HepG2 (cell line): ENCODE measurements at regions not wholly inside any gene's neighbourhood (a gene's known extent, or its start where the extent isn't known, plus 50 kb on each side); places are given as distances from the start of the nearest gene placed in this dataset.

Experiments used
- ATAC-seq: fragments of 200-7000 bp; cut with Tn5 transposase; 3 replicates; pipeline ENCODE4 v1.9.1; 2020; ENCODE audit warnings: mild to moderate bottlenecking, moderate library complexity
- BruUV-seq: library from RNA; stranded (reverse); fragments of 400-500 nt; replicated peaks from 2 replicates; lab custom pipeline; 2021; lab: Mats Ljungman, UMichigan
- CTCF ChIA-PET: fragments of 300-600 bp; formaldehyde crosslinking; extraction: SDS; loops from one replicate; lab custom pipeline; 2021; ENCODE audit warnings: low total read pairs, inconsistent platforms, low intra/inter-chr PET ratio; lab: Yijun Ruan, JAX
- POLR2A ChIA-PET: fragments of 350-600 bp; sonication (Branson Sonifier 250); formaldehyde crosslinking; loops from one replicate; lab custom pipeline; 2020; ENCODE audit warnings: antibody characterized with exemption, inconsistent platforms; lab: Yijun Ruan, JAX
- DNase-seq: peaks from one replicate; pipeline ENCODE4 v3.0.0-alpha.2; 2015; ENCODE audit warnings: low spot score
- FAIRE-seq: peaks from 3 replicates; lab custom pipeline; 2011; peaks lifted over from hg19 to GRCh38; lab: Jason Lieb, UNC
- H2AFZ ChIP-seq: one replicate; pipeline ENCODE4 v1.6.1; 2011; ENCODE audit warnings: low read length, inconsistent platforms
- H3K27ac ChIP-seq: fragments of 300-600 bp; 3 replicates; pipeline ENCODE4 v1.8.0; 2011; ENCODE audit warnings: mixed run types, mild to moderate bottlenecking, mixed read lengths, low read length, inconsistent platforms; ENCODE audit not compliant: insufficient read depth; ENCODE audit errors: extremely low read length
- H3K27me3 ChIP-seq, 2 experiments: fragments of 200-600 bp in 1 of 2; 2 replicates in 1 of 2; 3 replicates in 1 of 2; pipeline versions ENCODE4 v1.6.0 to v1.8.0; 2011; ENCODE audit warnings: low read length in 2 of 2, mild to moderate bottlenecking in 2 of 2, moderate library complexity in 2 of 2, inconsistent platforms in 1 of 2; ENCODE audit not compliant: insufficient read depth in 2 of 2, control insufficient read depth in 1 of 2
- H3K36me3 ChIP-seq, 2 experiments: fragments of 200-600 bp in 1 of 2; replicated peaks in 1 of 2; 2 replicates in 1 of 2; 3 replicates in 1 of 2; pipeline versions ENCODE4 v1.5.1 to v1.8.0; 2011; ENCODE audit warnings: low read length in 2 of 2, inconsistent platforms in 1 of 2; ENCODE audit not compliant: insufficient read depth in 2 of 2, control insufficient read depth in 1 of 2
- H3K4me1 ChIP-seq: 2 replicates; pipeline ENCODE4 v1.5.1; 2012; ENCODE audit warnings: low read length, inconsistent platforms; ENCODE audit not compliant: insufficient read depth
- H3K4me2 ChIP-seq: 2 replicates; pipeline ENCODE4 v1.6.0; 2011; ENCODE audit warnings: low read depth, low read length, inconsistent platforms
- H3K4me3 ChIP-seq, 3 experiments: fragments of 200-600 bp in 1 of 3; sonication (generic), shearing (Covaris generic) in 1 of 3; replicated peaks in 1 of 3; 2 replicates each; pipeline ENCODE4 v1.5.1; 2011 to 2016; ENCODE audit warnings: low read length in 3 of 3, inconsistent platforms in 2 of 3, low read depth in 2 of 3, mild to moderate bottlenecking in 2 of 3, control low read depth in 1 of 3, mixed read lengths in 1 of 3; ENCODE audit not compliant: insufficient read depth in 1 of 3
- H3K79me2 ChIP-seq: one replicate; pipeline ENCODE4 v1.6.1; 2011; ENCODE audit warnings: low read length, inconsistent platforms; ENCODE audit not compliant: insufficient read depth
- H3K9ac ChIP-seq: 2 replicates; pipeline ENCODE4 v1.6.0; 2011; ENCODE audit warnings: mild to moderate bottlenecking, low read depth, low read length, inconsistent platforms; ENCODE audit not compliant: insufficient read depth
- H3K9me3 ChIP-seq: 2 replicates; pipeline ENCODE4 v1.5.1; 2012; ENCODE audit warnings: mild to moderate bottlenecking, low read length
- H4K20me1 ChIP-seq: 2 replicates; pipeline ENCODE4 v1.6.0; 2011; ENCODE audit warnings: inconsistent platforms, mild to moderate bottlenecking, low read length, moderate library complexity; ENCODE audit not compliant: insufficient read depth
- CEBPG ChIP-seq: IDR thresholded peaks from 2 replicates; pipeline ENCODE4 v1.6.1; 2016
- NFIC ChIP-seq: IDR thresholded peaks from 2 replicates; pipeline ENCODE4 v1.6.1; 2012; ENCODE audit warnings: mild to moderate bottlenecking, low read length, inconsistent platforms
- SATB2 ChIP-seq: sonication (generic); formaldehyde crosslinking; IDR thresholded peaks from 2 replicates; pipeline ENCODE4 v1.5.0; 2020; ENCODE audit warnings: missing genetic modification reagents
- SNRNP70 ChIP-seq: fragments of 200-400 bp; formaldehyde crosslinking; IDR thresholded peaks from 2 replicates; pipeline ENCODE4 v1.6.1; 2017; ENCODE audit warnings: mild to moderate bottlenecking, low read depth, low read length, moderate library complexity
- THYN1 ChIP-seq: sonication (generic); formaldehyde crosslinking; IDR thresholded peaks from 2 replicates; pipeline ENCODE4 v1.8.1; 2023; ENCODE audit warnings: low read depth, mild to moderate bottlenecking, moderate library complexity, missing genetic modification reagents, borderline replicate concordance
- ZBTB21 ChIP-seq: sonication (generic); formaldehyde crosslinking; IDR thresholded peaks from 2 replicates; pipeline ENCODE4 v1.4.0; 2020; ENCODE audit warnings: missing genetic modification reagents
- ZBTB8A ChIP-seq: sonication (generic); formaldehyde crosslinking; IDR thresholded peaks from 2 replicates; pipeline ENCODE4 v1.4.0; 2020; ENCODE audit warnings: mild to moderate bottlenecking, low read depth, missing genetic modification reagents, borderline replicate concordance
- ZNF33A ChIP-seq: sonication (generic); formaldehyde crosslinking; IDR thresholded peaks from 2 replicates; pipeline ENCODE4 v1.5.1; 2020; ENCODE audit warnings: missing genetic modification reagents, mild to moderate bottlenecking, moderate library complexity, borderline replicate concordance
- ZNF34 ChIP-seq: sonication (generic); formaldehyde crosslinking; IDR thresholded peaks from 2 replicates; pipeline ENCODE4 v1.4.0; 2020; ENCODE audit warnings: mild to moderate bottlenecking, missing genetic modification reagents, borderline replicate concordance
- ZNF546 ChIP-seq: sonication (generic); formaldehyde crosslinking; conservative IDR thresholded peaks from 2 replicates; pipeline ENCODE4 v1.8.1; 2023; ENCODE audit warnings: mild to moderate bottlenecking, missing genetic modification reagents
- ZNF605 ChIP-seq: sonication (generic); formaldehyde crosslinking; IDR thresholded peaks from 2 replicates; pipeline ENCODE4 v1.8.0; 2022; ENCODE audit warnings: mild to moderate bottlenecking, missing genetic modification reagents
- ZNF713 ChIP-seq: sonication (generic); formaldehyde crosslinking; IDR thresholded peaks from 2 replicates; pipeline ENCODE4 v1.4.0; 2020; ENCODE audit warnings: mild to moderate bottlenecking, missing genetic modification reagents
- WGBS: methylation state at CpG from one replicate; pipeline ENCODE4 v1.1.6; 2017; ENCODE audit warnings: low lambda C conversion rate; 5-methylcytosine and 5-hydroxymethylcytosine counted together
- in situ Hi-C: cut with HindIII; loops from 2 replicates; pipeline ENCODE4 v1.10.0; 2017; ENCODE audit warnings: low pct_unique_long_range_greater_than_20kb; ENCODE audit not compliant: extremely low pct_ligation_motif_present
- intact Hi-C: fragments of 100-400 bp; cut with micrococcal nuclease; formaldehyde crosslinking; loops from one replicate; pipeline ENCODE4 v1.10.0; 2022; ENCODE audit not compliant: unreplicated experiment
- TF ChIP-seq, protein P1 (sequence below): sonication (generic); formaldehyde crosslinking; IDR thresholded peaks from 2 replicates; pipeline ENCODE4 v1.5.0; 2020; ENCODE audit warnings: mild to moderate bottlenecking, missing genetic modification reagents, borderline replicate concordance

DNA sequence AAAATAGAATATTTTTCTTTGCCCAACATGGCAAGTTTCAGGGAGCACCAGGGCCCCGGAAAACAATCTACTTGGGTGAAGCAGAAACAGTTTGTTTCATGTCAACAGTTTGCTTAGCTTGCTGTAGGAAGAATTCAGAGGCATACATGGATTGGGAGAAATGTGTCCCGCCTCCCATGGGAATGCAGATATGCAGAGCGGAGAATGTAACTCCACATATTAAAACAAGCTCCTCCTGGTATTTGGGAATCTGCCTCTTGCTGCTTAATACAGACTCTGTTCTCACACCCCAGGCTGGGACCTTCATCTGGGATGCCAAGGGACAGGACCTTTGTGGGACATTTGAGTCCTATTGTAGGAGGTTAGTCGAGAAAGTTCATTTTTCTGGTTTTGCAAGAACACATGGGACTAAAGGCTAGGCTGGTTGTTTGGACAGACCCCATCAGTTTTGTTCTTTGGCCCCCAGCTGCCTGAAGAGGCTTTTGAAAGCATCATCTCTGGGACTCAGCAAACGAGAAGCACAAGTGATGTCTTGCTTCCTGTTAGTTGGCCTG is 220.5 kb upstream of the ADRA1B start:
- no peaks in the 10 kb centered on the region for H4K20me1 ChIP-seq
- ChIA-PET CTCF (no interaction called here), POLR2A (no interaction called here)
- no peak for TF ChIP-seq SNRNP70
- no peak for TF ChIP-seq ZNF605 (CRISPR knock-in tag)
- TF ChIP-seq THYN1 (CRISPR knock-in tag): no peak
- TF ChIP-seq ZBTB8A (CRISPR knock-in tag): no peak
- no peak overlapping the region for H3K4me2 ChIP-seq
- H3K4me3 ChIP-seq: no peak overlapping the region
- no peaks in the 10 kb centered on the region for H3K9me3 ChIP-seq
- H3K4me1 ChIP-seq: no peaks in the 10 kb centered on the region
- DNase-seq: no peak
- H3K27me3 ChIP-seq: no peaks in the 10 kb centered on the region
- H3K36me3 ChIP-seq: no peaks in the 10 kb centered on the region
- ATAC-seq: no peak
- H3K27ac ChIP-seq: no peak overlapping the region
- no peak overlapping the region for H2AFZ ChIP-seq
- FAIRE-seq: no peak
- no peaks in the 10 kb centered on the region for H3K79me2 ChIP-seq
- in situ Hi-C loops: no loop called here
- no TSS peak for BruUV-seq
- intact Hi-C loops: no loop called here
- WGBS: 8% methylated on average over 5 of the region's 5 CpGs
- no peak overlapping the region for H3K9ac ChIP-seq

GRCh38 chr5:159697530-159697929 is 218.8 kb upstream of the ADRA1B start:
- no peaks in the 10 kb centered on the region for H3K9me3 ChIP-seq
- BruUV-seq: no TSS peak
- no peak overlapping the region for H3K4me3 ChIP-seq
- in situ Hi-C loops: no loop called here
- intact Hi-C loops: no loop called here
- H4K20me1 ChIP-seq: no peaks in the 10 kb centered on the region
- H3K27ac ChIP-seq: no peak overlapping the region
- POLR2A ChIA-PET: no interaction called here
- H3K27me3 ChIP-seq: no peaks in the 10 kb centered on the region
- FAIRE-seq: no peak
- no peak overlapping the region for H2AFZ ChIP-seq
- no peak for DNase-seq
- CTCF ChIA-PET: no interaction called here
- no peak overlapping the region for H3K4me2 ChIP-seq
- no peak for ATAC-seq
- H3K9ac ChIP-seq: no peak overlapping the region
- no peaks in the 10 kb centered on the region for H3K36me3 ChIP-seq
- H3K79me2 ChIP-seq: no peaks in the 10 kb centered on the region
- no peaks in the 10 kb centered on the region for H3K4me1 ChIP-seq
- TF ChIP-seq, protein P1, sequence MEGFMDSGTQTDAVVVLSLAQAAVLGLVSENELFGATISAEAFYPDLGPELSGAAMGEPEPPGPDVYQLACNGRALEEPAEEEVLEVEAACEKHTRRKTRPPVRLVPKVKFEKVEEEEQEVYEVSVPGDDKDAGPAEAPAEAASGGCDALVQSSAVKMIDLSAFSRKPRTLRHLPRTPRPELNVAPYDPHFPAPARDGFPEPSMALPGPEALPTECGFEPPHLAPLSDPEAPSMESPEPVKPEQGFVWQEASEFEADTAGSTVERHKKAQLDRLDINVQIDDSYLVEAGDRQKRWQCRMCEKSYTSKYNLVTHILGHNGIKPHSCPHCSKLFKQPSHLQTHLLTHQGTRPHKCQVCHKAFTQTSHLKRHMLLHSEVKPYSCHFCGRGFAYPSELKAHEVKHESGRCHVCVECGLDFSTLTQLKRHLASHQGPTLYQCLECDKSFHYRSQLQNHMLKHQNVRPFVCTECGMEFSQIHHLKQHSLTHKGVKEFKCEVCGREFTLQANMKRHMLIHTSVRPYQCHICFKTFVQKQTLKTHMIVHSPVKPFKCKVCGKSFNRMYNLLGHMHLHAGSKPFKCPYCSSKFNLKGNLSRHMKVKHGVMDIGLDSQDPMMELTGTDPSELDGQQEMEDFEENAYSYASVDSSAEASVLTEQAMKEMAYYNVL: no peak
- TF ChIP-seq ZNF34 (CRISPR knock-in tag) (no peak), NFIC (no peak), ZNF33A (CRISPR knock-in tag) (no peak), CEBPG (CRISPR knock-in tag) (no peak), ZNF713 (no peak), ZNF546 (CRISPR knock-in tag) (no peak), SATB2 (CRISPR knock-in tag) (no peak), ZBTB21 (CRISPR knock-in tag) (no peak)
